Neural cell (in vitro differentiated cells): ENCODE measurements at regions not wholly inside any gene's neighbourhood (a gene's known extent, or its start where the extent isn't known, plus 50 kb on each side); places are given as distances from the start of the nearest gene placed in this dataset.

Source experiments
- H2AFZ ChIP-seq: fragments of 200-600, 300-800 bp; sonication (generic), shearing (Covaris generic); 2 replicates; pipeline ENCODE4 v1.6.0; 2014; ENCODE audit warnings: low read depth, mild to moderate bottlenecking, antibody characterized with exemption, low read length, moderate library complexity
- H3F3A ChIP-seq: fragments of 200-600 bp; shearing (Covaris generic); 2 replicates; pipeline ENCODE4 v1.6.1; 2016; ENCODE audit warnings: mild to moderate bottlenecking, moderate library complexity, mixed read lengths, antibody characterized with exemption, low read length; ENCODE audit not compliant: insufficient read depth, poor library complexity, severe bottlenecking
- H3K27ac ChIP-seq: fragments of 200-600, 300-800 bp; sonication (generic), shearing (Covaris generic); 2 replicates; pipeline ENCODE4 v1.5.1; 2014; ENCODE audit warnings: mild to moderate bottlenecking, low read length, moderate library complexity
- H3K27me3 ChIP-seq: fragments of 300-800, 200-600 bp; sonication (generic), shearing (Covaris generic); 2 replicates; pipeline ENCODE4 v1.6.0; 2014; ENCODE audit warnings: mild to moderate bottlenecking, low read depth, low read length, moderate library complexity; ENCODE audit not compliant: insufficient read depth
- H3K36me3 ChIP-seq: fragments of 300-800, 200-600 bp; sonication (generic), shearing (Covaris generic); 2 replicates; pipeline ENCODE4 v1.5.1; 2014; ENCODE audit warnings: mild to moderate bottlenecking, antibody characterized with exemption, low read length, moderate library complexity; ENCODE audit not compliant: insufficient read depth
- H3K4me2 ChIP-seq: fragments of 300-800, 200-600 bp; sonication (generic), shearing (Covaris generic); 2 replicates; pipeline ENCODE4 v1.6.0; 2014; ENCODE audit warnings: mild to moderate bottlenecking, low read length
- H3K4me3 ChIP-seq: fragments of 300-800, 200-600 bp; sonication (generic), shearing (Covaris generic); 2 replicates; pipeline ENCODE4 v1.5.1; 2014; ENCODE audit warnings: mild to moderate bottlenecking, low read length, moderate library complexity
- H3K79me2 ChIP-seq: fragments of 200-600 bp; shearing (Covaris generic); replicated peaks from 2 replicates; pipeline ENCODE4 v1.6.0; 2014; ENCODE audit warnings: mild to moderate bottlenecking, low read length, moderate library complexity; ENCODE audit not compliant: insufficient read depth
- H3K9ac ChIP-seq: fragments of 300-800, 200-600 bp; sonication (generic), shearing (Covaris generic); 2 replicates; pipeline ENCODE4 v1.6.1; 2016; ENCODE audit warnings: mild to moderate bottlenecking, low read length, mixed read lengths
- H3K9me2 ChIP-seq: fragments of 200-600 bp; shearing (Covaris generic); 2 replicates; pipeline ENCODE4 v1.6.1; 2016; ENCODE audit warnings: mild to moderate bottlenecking, low read length, mixed read lengths; ENCODE audit not compliant: insufficient read depth
- H3K9me3 ChIP-seq: fragments of 200-600, 300-800 bp; sonication (generic), shearing (Covaris generic); 2 replicates; pipeline ENCODE4 v1.6.1; 2016; ENCODE audit warnings: mild to moderate bottlenecking, mixed run types, low read length, moderate library complexity, mixed read lengths
- H4K20me1 ChIP-seq: fragments of 200-600 bp; shearing (Covaris generic); 2 replicates; pipeline ENCODE4 v1.6.1; 2016; ENCODE audit warnings: mild to moderate bottlenecking, mixed run types; ENCODE audit not compliant: insufficient read depth
- CTCF ChIP-seq: fragments of 450-650 bp; IDR thresholded peaks from 2 replicates; pipeline ENCODE4 v1.5.1; 2014; ENCODE audit warnings: antibody characterized with exemption, mild to moderate bottlenecking, moderate library complexity; ENCODE audit not compliant: poor library complexity, severe bottlenecking
- EP300 ChIP-seq: fragments of 450-650 bp; conservative IDR thresholded peaks from 2 replicates; pipeline ENCODE4 v1.6.1; 2014; ENCODE audit warnings: antibody characterized with exemption, mild to moderate bottlenecking, moderate library complexity; ENCODE audit not compliant: poor library complexity, severe bottlenecking
- EZH2 ChIP-seq: fragments of 200-600, 300-800 bp; shearing (Covaris generic), sonication (generic); IDR thresholded peaks from 2 replicates; pipeline ENCODE4 v1.6.1; 2014; ENCODE audit warnings: antibody characterized with exemption, low read length, borderline replicate concordance, mild to moderate bottlenecking; ENCODE audit not compliant: insufficient read depth, poor library complexity, severe bottlenecking
- MXI1 ChIP-seq: fragments of 450-650 bp; conservative IDR thresholded peaks from 2 replicates; pipeline ENCODE4 v1.6.1; 2014; ENCODE audit warnings: antibody characterized with exemption, mild to moderate bottlenecking; ENCODE audit not compliant: poor library complexity, severe bottlenecking
- POLR2AphosphoS5 ChIP-seq: IDR thresholded peaks from 2 replicates; pipeline ENCODE4 v1.6.1; 2012
- RAD21 ChIP-seq: fragments of 450-650 bp; conservative IDR thresholded peaks from 2 replicates; pipeline ENCODE4 v1.6.1; 2014; ENCODE audit warnings: antibody characterized with exemption, mild to moderate bottlenecking, moderate library complexity
- REST ChIP-seq: IDR thresholded peaks from 2 replicates; pipeline ENCODE4 v1.6.1; 2012; ENCODE audit warnings: borderline replicate concordance
- SMC3 ChIP-seq: fragments of 450-650 bp; conservative IDR thresholded peaks from 2 replicates; pipeline ENCODE4 v1.6.1; 2014; ENCODE audit warnings: antibody characterized with exemption, mild to moderate bottlenecking, moderate library complexity; ENCODE audit not compliant: poor library complexity
- TAF1 ChIP-seq: IDR thresholded peaks from 2 replicates; pipeline ENCODE4 v1.6.1; 2012; ENCODE audit warnings: low read depth

- Histone ChIP-seq H3K79me2 (no peaks in the 10 kb centered on the region), H3K27ac (no peak overlapping the region), H3K9ac (no peak overlapping the region), H3K9me2 (no peaks in the 10 kb centered on the region), H3K27me3 (no peaks in the 10 kb centered on the region), H3K4me3 (no peak overlapping the region), H3K4me2 (no peak overlapping the region), H4K20me1 (no peaks in the 10 kb centered on the region), H3F3A (no peaks in the 10 kb centered on the region), H2AFZ (no peak overlapping the region), H3K36me3 (no peaks in the 10 kb centered on the region), H3K9me3 (no peaks in the 10 kb centered on the region)
- TF ChIP-seq EZH2 (no peak), SMC3 (no peak), EP300 (no peak), TAF1 (no peak), CTCF (no peak), RAD21 (no peak), POLR2AphosphoS5 (no peak), MXI1 (no peak), REST (no peak)
These were observed 56.7 kb downstream of the CCDC74A start for GRCh38 chr2:131584380-131584779.

- Histone ChIP-seq H3K27me3 (no peaks in the 10 kb centered on the region), H2AFZ (no peak overlapping the region), H3K9me2 (no peaks in the 10 kb centered on the region), H3F3A (no peaks in the 10 kb centered on the region), H3K36me3 (no peaks in the 10 kb centered on the region), H3K27ac (no peak overlapping the region), H4K20me1 (no peaks in the 10 kb centered on the region), H3K4me2 (no peak overlapping the region), H3K79me2 (no peaks in the 10 kb centered on the region), H3K9ac (no peak overlapping the region), H3K4me3 (no peak overlapping the region), H3K9me3 (no peaks in the 10 kb centered on the region)
- TF ChIP-seq POLR2AphosphoS5 (no peak), SMC3 (no peak), RAD21 (no peak), CTCF (no peak), MXI1 (no peak), EZH2 (no peak), TAF1 (no peak), EP300 (no peak), REST (no peak)
These were observed 57.3 kb downstream of the CCDC74A start for GRCh38 chr2:131584940-131585339.
